Mucosa of descending colon (tissue), 3 donors: ENCODE measurements at regions not wholly inside any gene's neighbourhood (a gene's known extent, or its start where the extent isn't known, plus 50 kb on each side); places are given as distances from the start of the nearest gene placed in this dataset.

Experiments used
- ATAC-seq: fragments of 200-7000 bp; cut with Tn5 transposase; one replicate; pipeline ENCODE4 v1.9.1; 2020; ENCODE audit warnings: mild to moderate bottlenecking, moderate library complexity
- DNase-seq, 3 donors: peaks; one replicate each; pipeline ENCODE4 v3.0.0-alpha.2; 2020
- H3K36me3 ChIP-seq: fragments of 200-600 bp; one replicate; pipeline ENCODE4 v1.8.0; 2021; ENCODE audit warnings: low read depth, mild to moderate bottlenecking
- H3K4me1 ChIP-seq: fragments of 200-600 bp; one replicate; pipeline ENCODE4 v1.8.0; 2021; ENCODE audit warnings: low read depth, mild to moderate bottlenecking
- H3K4me3 ChIP-seq: fragments of 200-600 bp; one replicate; pipeline ENCODE4 v1.8.0; 2021; ENCODE audit warnings: mild to moderate bottlenecking
- H3K9me3 ChIP-seq: fragments of 200-600 bp; one replicate; pipeline ENCODE4 v1.8.0; 2021; ENCODE audit warnings: mild to moderate bottlenecking
- CTCF ChIP-seq: fragments of 200-600 bp; IDR thresholded peaks from one replicate; pipeline ENCODE4 v1.8.0; 2022; ENCODE audit warnings: antibody characterized with exemption, mild to moderate bottlenecking
- intact Hi-C, 2 donors: fragments of 100-400 bp; cut with DNase I in 1 of 2; cut with micrococcal nuclease in 1 of 2; formaldehyde crosslinking; loops; one replicate each; pipeline versions ENCODE4 v1.11.0 to v1.11.1; 2022; cut with DNase I, micrococcal nuclease
- donor health status: DM: no; HTN: no; CAD: no; lungs with moderate emphysema.
- donor health status: DM: no; HTN: no; CAD: no.
- donor health status: DM: no; HTN: yes; CAD: no.

GRCh38 chrX:113297437-113297836 is 456.8 kb upstream of the AMOT start:
- intact Hi-C loops: no loop called here
- no peak for TF ChIP-seq CTCF
- ATAC-seq: no peak

GRCh38 chrX:113289503-113289902 is 448.9 kb upstream of the AMOT start:
- ATAC-seq (no peak), DNase-seq (no peak)
- no peak for TF ChIP-seq CTCF
- no peak overlapping the region for H3K4me3 ChIP-seq
- no peaks in the 10 kb centered on the region for H3K4me1 ChIP-seq
- no peaks in the 10 kb centered on the region for H3K36me3 ChIP-seq
- intact Hi-C loops: no loop called here
- H3K9me3 ChIP-seq: no peaks in the 10 kb centered on the region

More at GRCh38 chrX:113297437-113297836, 456.8 kb upstream of the AMOT start:
- no peak overlapping the region for H3K4me3 ChIP-seq
- no peaks in the 10 kb centered on the region for H3K4me1 ChIP-seq
- no peak for DNase-seq
- no peaks in the 10 kb centered on the region for H3K36me3 ChIP-seq
- no peaks in the 10 kb centered on the region for H3K9me3 ChIP-seq

- H3K36me3 ChIP-seq: no peaks in the 10 kb centered on the region
- no peak overlapping the region for H3K4me3 ChIP-seq
- H3K9me3 ChIP-seq: no peaks in the 10 kb centered on the region
- no peak for TF ChIP-seq CTCF
- intact Hi-C loops: no loop called here
- ATAC-seq (no peak), DNase-seq (no peak)
- H3K4me1 ChIP-seq: no peaks in the 10 kb centered on the region
These were observed 447.1 kb upstream of the AMOT start for GRCh38 chrX:113287761-113288160.

GRCh38 chrX:113275804-113276203 is 435.2 kb upstream of the AMOT start:
- intact Hi-C loops: no loop called here
- no peak for DNase-seq
- H3K4me1 ChIP-seq: no peaks in the 10 kb centered on the region
- no peak for TF ChIP-seq CTCF
- H3K9me3 ChIP-seq: no peaks in the 10 kb centered on the region
- no peak for ATAC-seq
- no peaks in the 10 kb centered on the region for H3K36me3 ChIP-seq
- no peak overlapping the region for H3K4me3 ChIP-seq

GRCh38 chrX:113274791-113275190 is 434.2 kb upstream of the AMOT start:
- no peaks in the 10 kb centered on the region for H3K4me1 ChIP-seq
- H3K4me3 ChIP-seq: no peak overlapping the region
- intact Hi-C loops: no loop called here
- TF ChIP-seq CTCF: no peak
- H3K36me3 ChIP-seq: no peaks in the 10 kb centered on the region
- no peaks in the 10 kb centered on the region for H3K9me3 ChIP-seq
- ATAC-seq (no peak), DNase-seq (no peak)

- DNase-seq: no peak
- H3K4me3 ChIP-seq: no peak overlapping the region
- no peaks in the 10 kb centered on the region for H3K36me3 ChIP-seq
- ATAC-seq: no peak
- H3K9me3 ChIP-seq: no peaks in the 10 kb centered on the region
- TF ChIP-seq CTCF: no peak
- no peaks in the 10 kb centered on the region for H3K4me1 ChIP-seq
- intact Hi-C loops: no loop called here
These were observed 433.7 kb upstream of the AMOT start for GRCh38 chrX:113274345-113274744.
